HK-2 (cell line): ENCODE measurements at regions not wholly inside any gene's neighbourhood (a gene's known extent, or its start where the extent isn't known, plus 50 kb on each side); places are given as distances from the start of the nearest gene placed in this dataset.

Experiments
- DNase-seq: peaks from one replicate; pipeline ENCODE4 v3.0.0-alpha.2; 2018; ENCODE audit not compliant: unreplicated experiment

DNA sequence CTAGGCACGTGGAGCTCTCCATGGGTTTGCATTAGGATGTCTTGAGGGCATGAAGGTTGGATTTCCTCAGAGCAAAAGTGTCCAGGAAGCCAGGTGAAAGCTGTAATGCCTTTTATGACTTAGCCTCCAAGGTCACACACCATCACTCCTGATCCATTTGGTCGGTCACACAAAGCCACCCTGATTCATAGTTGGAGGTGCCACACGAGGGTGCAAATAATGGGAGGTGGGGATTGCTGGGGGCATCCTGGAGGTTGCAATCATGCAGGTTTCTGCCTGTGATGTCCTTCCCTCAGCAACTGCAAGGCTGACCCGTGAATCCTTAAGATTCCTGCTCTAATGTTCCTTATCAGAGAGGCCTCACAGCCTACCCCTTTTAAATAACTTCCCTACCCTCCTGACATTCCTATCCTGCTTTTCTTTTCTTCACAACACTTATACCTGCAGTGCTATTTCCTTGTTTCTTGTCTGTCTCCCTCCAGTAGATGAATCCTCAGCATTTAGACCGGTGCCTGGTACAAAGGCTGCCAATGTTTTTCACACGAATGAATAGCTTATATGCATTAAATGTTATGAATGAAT is 97.1 kb downstream of the LIPG start:
- DNase-seq: no peak

GRCh38 chr18:49656073-49656692 is 94.3 kb downstream of the LIPG start:
- peak; percentile 60 for DNase-seq

- peak; percentile 29 for DNase-seq
Observed at GRCh38 chr18:49655266-49656072, 93.6 kb downstream of the LIPG start.

DNA sequence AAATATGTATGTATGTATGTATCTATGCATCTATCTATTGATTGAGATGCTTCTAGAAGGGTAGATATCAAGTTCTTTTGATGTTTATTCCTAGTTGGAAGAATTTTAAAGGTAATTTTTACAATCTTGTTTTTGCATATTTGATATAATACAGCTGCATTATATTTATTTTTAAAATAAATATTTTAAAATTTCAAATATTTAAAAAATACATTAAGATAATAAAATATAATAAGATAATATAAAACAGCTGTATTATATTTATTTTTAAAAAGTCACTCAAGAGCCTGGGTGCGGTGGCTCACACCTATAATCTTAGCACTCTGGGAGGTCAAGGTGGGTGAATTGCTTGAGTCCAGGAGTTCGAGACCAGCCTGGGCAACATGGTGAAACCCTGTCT is 92.5 kb downstream of the LIPG start:
- DNase-seq: no peak

DNA sequence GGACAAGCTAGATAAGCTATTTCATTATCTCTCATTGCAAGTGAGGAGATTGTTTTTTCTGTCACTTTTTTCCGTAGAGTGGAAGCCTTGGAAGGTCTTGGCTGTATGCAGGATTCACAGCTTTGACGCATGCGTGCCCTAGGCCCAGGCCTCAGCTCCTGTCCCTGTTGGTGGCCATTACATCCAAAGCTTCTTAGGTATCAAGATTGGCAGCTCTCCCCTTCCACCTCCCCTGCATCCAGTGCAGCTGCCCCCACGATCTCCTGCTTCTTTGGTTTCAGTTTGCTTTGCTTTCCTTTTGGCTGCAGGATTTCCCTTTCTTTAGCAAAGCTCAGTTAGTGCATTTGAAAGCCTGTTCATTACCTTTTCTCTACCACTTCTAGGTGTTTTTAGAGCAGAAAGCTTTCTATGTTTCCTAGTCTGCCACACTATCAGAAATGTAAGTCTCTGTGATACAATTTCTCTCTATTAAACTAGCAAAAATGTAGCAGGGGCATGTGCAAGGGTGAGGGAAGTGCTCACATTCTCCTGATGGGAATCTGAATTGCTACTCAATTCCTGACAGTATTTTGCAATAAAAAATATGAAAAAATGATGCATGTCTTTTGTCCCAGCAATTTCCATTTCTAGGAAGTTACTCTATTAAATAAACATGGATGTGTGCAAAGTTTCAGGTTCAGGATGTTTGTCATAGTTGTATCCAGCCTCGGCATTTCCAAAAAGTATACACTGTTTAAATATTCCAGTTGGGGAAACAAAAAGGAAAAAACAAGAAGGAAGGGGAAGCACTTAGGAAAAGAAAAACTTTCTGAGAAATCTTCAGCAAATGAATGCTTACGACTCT is 91.2 kb downstream of the LIPG start:
- DNase-seq: no peak

DNA sequence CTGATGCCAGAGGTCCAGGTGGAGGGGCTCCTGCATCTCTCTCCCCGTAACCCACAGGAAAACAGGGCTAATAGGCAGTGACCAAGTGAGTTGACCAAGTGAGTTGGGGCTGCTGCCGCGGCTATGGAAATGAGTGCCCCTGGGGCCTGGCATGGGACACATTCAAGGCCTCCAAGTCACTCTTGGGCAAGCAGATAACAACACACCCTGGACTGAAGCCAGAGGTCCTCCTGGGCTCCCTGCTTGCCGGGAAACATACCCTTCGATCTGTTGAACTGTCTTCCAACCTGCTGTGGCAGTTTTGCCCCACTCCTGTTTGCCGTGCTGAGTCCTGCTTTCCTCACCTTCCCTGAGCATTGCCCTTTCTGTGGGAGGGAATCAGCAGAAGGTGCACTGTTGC is 89.2 kb downstream of the LIPG start:
- DNase-seq: no peak

DNA sequence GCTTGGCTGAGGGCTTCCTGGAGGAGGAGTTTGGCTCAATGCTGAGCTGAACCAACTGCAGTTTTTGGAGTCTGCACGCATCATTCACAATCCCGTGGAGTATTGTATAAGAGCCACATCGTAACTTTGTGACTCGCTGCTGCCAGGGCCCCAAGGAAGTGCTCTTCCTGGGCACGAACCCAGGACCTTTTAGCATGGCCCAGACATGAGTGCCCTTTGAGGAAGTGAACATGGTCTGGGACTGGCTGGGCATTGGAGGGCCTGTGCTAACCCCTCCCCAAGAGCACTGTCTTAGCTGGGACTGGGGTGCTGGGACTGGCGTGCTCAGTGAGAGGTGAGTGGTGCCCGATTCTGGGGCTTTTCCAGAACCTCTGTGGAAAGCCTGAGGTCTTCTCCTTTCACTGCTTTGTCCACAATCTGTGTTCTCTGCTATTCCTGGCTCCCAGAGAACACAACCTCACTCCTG is 88.6 kb downstream of the LIPG start:
- DNase-seq: no peak

- DNase-seq: no peak
Observed at GRCh38 chr18:49648811-49649210, 87.0 kb downstream of the LIPG start.
